Lower lobe of right lung (tissue), 2 donors: ENCODE measurements at regions not wholly inside any gene's neighbourhood (a gene's known extent, or its start where the extent isn't known, plus 50 kb on each side); places are given as distances from the start of the nearest gene placed in this dataset.
"Not testable (repeated sequence)": the region's sequence is repeated elsewhere in the genome, so short reads cannot be mapped to it uniquely, and the experiment has no call there.

Experiments used
- ATAC-seq, 2 donors: fragments of 200-7000 bp; cut with Tn5 transposase; one replicate each; pipeline ENCODE4 v1.9.1; 2020 to 2022; ENCODE audit warnings: mild to moderate bottlenecking in 2 of 2, moderate library complexity in 2 of 2
- DNase-seq: peaks from one replicate; pipeline ENCODE4 v3.0.0-alpha.2; 2020
- H3K27ac ChIP-seq: fragments of 200-600 bp; one replicate; pipeline ENCODE4 v1.8.0; 2022
- H3K27me3 ChIP-seq: fragments of 200-600 bp; one replicate; pipeline ENCODE4 v1.8.0; 2022; ENCODE audit warnings: low read depth
- H3K36me3 ChIP-seq: fragments of 200-600 bp; one replicate; pipeline ENCODE4 v1.8.0; 2022; ENCODE audit warnings: mild to moderate bottlenecking
- H3K4me1 ChIP-seq: fragments of 200-600 bp; one replicate; pipeline ENCODE4 v1.8.0; 2022
- H3K4me3 ChIP-seq: fragments of 200-600 bp; one replicate; pipeline ENCODE4 v1.8.0; 2022; ENCODE audit warnings: mild to moderate bottlenecking
- H3K9me3 ChIP-seq: fragments of 200-600 bp; one replicate; pipeline ENCODE4 v1.8.0; 2022
- CTCF ChIP-seq: fragments of 200-600 bp; IDR thresholded peaks from one replicate; pipeline ENCODE4 v1.8.0; 2022; ENCODE audit warnings: antibody characterized with exemption, mild to moderate bottlenecking
- intact Hi-C: fragments of 100-400 bp; cut with DNase I; formaldehyde crosslinking; loops from one replicate; pipeline ENCODE4 v1.11.0; 2022
- donor health status: DM: no; HTN: yes; CAD: no; lungs with severe emphysema.

- no peaks in the 10 kb centered on the region for H3K27me3 ChIP-seq
- H3K36me3 ChIP-seq, result no peaks in the 10 kb centered on the region
- no peaks in the 10 kb centered on the region for H3K4me1 ChIP-seq
- intact Hi-C loops, result no loop called here
- DNase-seq (no peak), ATAC-seq (no peak)
- no peak overlapping the region for H3K4me3 ChIP-seq
- no peaks in the 10 kb centered on the region for H3K9me3 ChIP-seq
- TF ChIP-seq CTCF, result no peak
- H3K27ac ChIP-seq, result no peak overlapping the region
Observed at GRCh38 chr5:50343715-50344114, 97.4 kb downstream of the EMB start.

- intact Hi-C loops, result no loop called here
- Histone ChIP-seq H3K9me3 (no peaks in the 10 kb centered on the region), H3K27ac (no peak overlapping the region), H3K4me1 (no peaks in the 10 kb centered on the region), H3K36me3 (no peaks in the 10 kb centered on the region), H3K27me3 (no peaks in the 10 kb centered on the region), H3K4me3 (no peak overlapping the region)
- DNase-seq (no peak), ATAC-seq (no peak)
- no peak for TF ChIP-seq CTCF
Observed at GRCh38 chr5:50340757-50341156, 100.3 kb downstream of the EMB start.

- H3K27me3 ChIP-seq, H3K4me3 ChIP-seq, H3K4me1 ChIP-seq, H3K9me3 ChIP-seq, ATAC-seq, DNase-seq, H3K27ac ChIP-seq, intact Hi-C loops, H3K36me3 ChIP-seq: not testable (repeated sequence)
Observed at GRCh38 chr5:50330633-50331032, 110.5 kb downstream of the EMB start.

- TF ChIP-seq CTCF, result no peak
- ATAC-seq, result no peak
- H3K27me3 ChIP-seq, result no peaks in the 10 kb centered on the region
- intact Hi-C loops, result no loop called here
- no peak overlapping the region for H3K4me3 ChIP-seq
- H3K4me1 ChIP-seq, result no peaks in the 10 kb centered on the region
- H3K9me3 ChIP-seq, result no peaks in the 10 kb centered on the region
- no peak overlapping the region for H3K27ac ChIP-seq
- DNase-seq, result no peak
- no peaks in the 10 kb centered on the region for H3K36me3 ChIP-seq
Observed at GRCh38 chr5:50328193-50328729, 112.8 kb downstream of the EMB start.

- H3K4me3 ChIP-seq, result no peak overlapping the region
- ATAC-seq (peak in 1 of 2 donors; percentile 52), DNase-seq (no peak)
Observed at GRCh38 chr5:50325237-50325832, 115.8 kb downstream of the EMB start.

More at GRCh38 chr5:50325237-50325832, 115.8 kb downstream of the EMB start:
- intact Hi-C loops, result no loop called here
- Histone ChIP-seq H3K27ac (no peak overlapping the region), H3K9me3 (no peaks in the 10 kb centered on the region), H3K36me3 (no peaks in the 10 kb centered on the region), H3K27me3 (no peaks in the 10 kb centered on the region), H3K4me1 (no peaks in the 10 kb centered on the region)
- TF ChIP-seq CTCF, result peak; percentile 66
